Fibroblast of lung (primary cell): ENCODE measurements at regions not wholly inside any gene's neighbourhood (a gene's known extent, or its start where the extent isn't known, plus 50 kb on each side); places are given as distances from the start of the nearest gene placed in this dataset.

Experiments
- EZH2 ChIP-seq: IDR thresholded peaks from 2 replicates; pipeline ENCODE4 v1.5.1; 2012; ENCODE audit warnings: low read length, control low read depth, mild to moderate bottlenecking; ENCODE audit errors: missing control alignments
- TF ChIP-seq, protein P1 (sequence below), 2 donors: IDR thresholded peaks in 1 of 2; conservative IDR thresholded peaks in 1 of 2; 1 replicate in 1 of 2; 2 replicates in 1 of 2; pipeline ENCODE4 v1.5.1; 2011 to 2012; ENCODE audit warnings: low read length in 2 of 2, control low read depth in 1 of 2, inconsistent platforms in 1 of 2, low read depth in 1 of 2, mild to moderate bottlenecking in 1 of 2

DNA sequence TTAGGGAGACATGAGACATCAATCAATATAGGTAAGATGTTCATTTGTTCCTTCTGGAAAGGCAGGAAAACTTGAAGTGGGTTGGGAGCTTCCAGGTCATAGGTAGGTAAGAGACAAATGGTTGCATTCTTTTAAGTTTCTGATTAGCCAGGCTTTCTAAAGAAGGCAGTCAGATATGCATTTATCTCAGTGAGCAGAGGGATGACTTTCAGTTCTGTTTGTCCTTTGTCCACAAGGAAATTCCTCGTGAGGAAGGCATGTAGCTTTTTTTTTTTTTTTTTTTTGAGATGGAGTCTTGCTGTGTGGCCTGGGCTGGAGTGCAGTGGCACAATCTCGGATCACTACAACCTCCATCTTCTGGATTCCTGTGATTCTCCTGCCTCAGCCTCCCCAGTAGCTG is 155.3 kb upstream of the ABCA1 start:
- TF ChIP-seq, protein P1, sequence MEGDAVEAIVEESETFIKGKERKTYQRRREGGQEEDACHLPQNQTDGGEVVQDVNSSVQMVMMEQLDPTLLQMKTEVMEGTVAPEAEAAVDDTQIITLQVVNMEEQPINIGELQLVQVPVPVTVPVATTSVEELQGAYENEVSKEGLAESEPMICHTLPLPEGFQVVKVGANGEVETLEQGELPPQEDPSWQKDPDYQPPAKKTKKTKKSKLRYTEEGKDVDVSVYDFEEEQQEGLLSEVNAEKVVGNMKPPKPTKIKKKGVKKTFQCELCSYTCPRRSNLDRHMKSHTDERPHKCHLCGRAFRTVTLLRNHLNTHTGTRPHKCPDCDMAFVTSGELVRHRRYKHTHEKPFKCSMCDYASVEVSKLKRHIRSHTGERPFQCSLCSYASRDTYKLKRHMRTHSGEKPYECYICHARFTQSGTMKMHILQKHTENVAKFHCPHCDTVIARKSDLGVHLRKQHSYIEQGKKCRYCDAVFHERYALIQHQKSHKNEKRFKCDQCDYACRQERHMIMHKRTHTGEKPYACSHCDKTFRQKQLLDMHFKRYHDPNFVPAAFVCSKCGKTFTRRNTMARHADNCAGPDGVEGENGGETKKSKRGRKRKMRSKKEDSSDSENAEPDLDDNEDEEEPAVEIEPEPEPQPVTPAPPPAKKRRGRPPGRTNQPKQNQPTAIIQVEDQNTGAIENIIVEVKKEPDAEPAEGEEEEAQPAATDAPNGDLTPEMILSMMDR (conservative IDR thresholded peaks at IDR 0.05 in 1 of 2, IDR thresholded peaks at IDR 0.05 in 1 of 2; ENCODE audit: low read depth in 1 of 2, low read length in 2 of 2), result no peak
- TF ChIP-seq EZH2, result no peak
